Neural cell (in vitro differentiated cells): ENCODE measurements at regions not wholly inside any gene's neighbourhood (a gene's known extent, or its start where the extent isn't known, plus 50 kb on each side); places are given as distances from the start of the nearest gene placed in this dataset.

ENCODE experiments used
- H2AFZ ChIP-seq: fragments of 200-600, 300-800 bp; sonication (generic), shearing (Covaris generic); 2 replicates; pipeline ENCODE4 v1.6.0; 2014; ENCODE audit warnings: low read depth, mild to moderate bottlenecking, antibody characterized with exemption, low read length, moderate library complexity
- H3F3A ChIP-seq: fragments of 200-600 bp; shearing (Covaris generic); 2 replicates; pipeline ENCODE4 v1.6.1; 2016; ENCODE audit warnings: mild to moderate bottlenecking, moderate library complexity, mixed read lengths, antibody characterized with exemption, low read length; ENCODE audit not compliant: insufficient read depth, poor library complexity, severe bottlenecking
- H3K27ac ChIP-seq: fragments of 200-600, 300-800 bp; sonication (generic), shearing (Covaris generic); 2 replicates; pipeline ENCODE4 v1.5.1; 2014; ENCODE audit warnings: mild to moderate bottlenecking, low read length, moderate library complexity
- H3K27me3 ChIP-seq: fragments of 300-800, 200-600 bp; sonication (generic), shearing (Covaris generic); 2 replicates; pipeline ENCODE4 v1.6.0; 2014; ENCODE audit warnings: mild to moderate bottlenecking, low read depth, low read length, moderate library complexity; ENCODE audit not compliant: insufficient read depth
- H3K36me3 ChIP-seq: fragments of 300-800, 200-600 bp; sonication (generic), shearing (Covaris generic); 2 replicates; pipeline ENCODE4 v1.5.1; 2014; ENCODE audit warnings: mild to moderate bottlenecking, antibody characterized with exemption, low read length, moderate library complexity; ENCODE audit not compliant: insufficient read depth
- H3K4me2 ChIP-seq: fragments of 300-800, 200-600 bp; sonication (generic), shearing (Covaris generic); 2 replicates; pipeline ENCODE4 v1.6.0; 2014; ENCODE audit warnings: mild to moderate bottlenecking, low read length
- H3K4me3 ChIP-seq: fragments of 300-800, 200-600 bp; sonication (generic), shearing (Covaris generic); 2 replicates; pipeline ENCODE4 v1.5.1; 2014; ENCODE audit warnings: mild to moderate bottlenecking, low read length, moderate library complexity
- H3K79me2 ChIP-seq: fragments of 200-600 bp; shearing (Covaris generic); replicated peaks from 2 replicates; pipeline ENCODE4 v1.6.0; 2014; ENCODE audit warnings: mild to moderate bottlenecking, low read length, moderate library complexity; ENCODE audit not compliant: insufficient read depth
- H3K9ac ChIP-seq: fragments of 300-800, 200-600 bp; sonication (generic), shearing (Covaris generic); 2 replicates; pipeline ENCODE4 v1.6.1; 2016; ENCODE audit warnings: mild to moderate bottlenecking, low read length, mixed read lengths
- H3K9me2 ChIP-seq: fragments of 200-600 bp; shearing (Covaris generic); 2 replicates; pipeline ENCODE4 v1.6.1; 2016; ENCODE audit warnings: mild to moderate bottlenecking, low read length, mixed read lengths; ENCODE audit not compliant: insufficient read depth
- H3K9me3 ChIP-seq: fragments of 200-600, 300-800 bp; sonication (generic), shearing (Covaris generic); 2 replicates; pipeline ENCODE4 v1.6.1; 2016; ENCODE audit warnings: mild to moderate bottlenecking, mixed run types, low read length, moderate library complexity, mixed read lengths
- H4K20me1 ChIP-seq: fragments of 200-600 bp; shearing (Covaris generic); 2 replicates; pipeline ENCODE4 v1.6.1; 2016; ENCODE audit warnings: mild to moderate bottlenecking, mixed run types; ENCODE audit not compliant: insufficient read depth
- CTCF ChIP-seq: fragments of 450-650 bp; IDR thresholded peaks from 2 replicates; pipeline ENCODE4 v1.5.1; 2014; ENCODE audit warnings: antibody characterized with exemption, mild to moderate bottlenecking, moderate library complexity; ENCODE audit not compliant: poor library complexity, severe bottlenecking
- EP300 ChIP-seq: fragments of 450-650 bp; conservative IDR thresholded peaks from 2 replicates; pipeline ENCODE4 v1.6.1; 2014; ENCODE audit warnings: antibody characterized with exemption, mild to moderate bottlenecking, moderate library complexity; ENCODE audit not compliant: poor library complexity, severe bottlenecking
- EZH2 ChIP-seq: fragments of 200-600, 300-800 bp; shearing (Covaris generic), sonication (generic); IDR thresholded peaks from 2 replicates; pipeline ENCODE4 v1.6.1; 2014; ENCODE audit warnings: antibody characterized with exemption, low read length, borderline replicate concordance, mild to moderate bottlenecking; ENCODE audit not compliant: insufficient read depth, poor library complexity, severe bottlenecking
- MXI1 ChIP-seq: fragments of 450-650 bp; conservative IDR thresholded peaks from 2 replicates; pipeline ENCODE4 v1.6.1; 2014; ENCODE audit warnings: antibody characterized with exemption, mild to moderate bottlenecking; ENCODE audit not compliant: poor library complexity, severe bottlenecking
- POLR2AphosphoS5 ChIP-seq: IDR thresholded peaks from 2 replicates; pipeline ENCODE4 v1.6.1; 2012
- RAD21 ChIP-seq: fragments of 450-650 bp; conservative IDR thresholded peaks from 2 replicates; pipeline ENCODE4 v1.6.1; 2014; ENCODE audit warnings: antibody characterized with exemption, mild to moderate bottlenecking, moderate library complexity
- REST ChIP-seq: IDR thresholded peaks from 2 replicates; pipeline ENCODE4 v1.6.1; 2012; ENCODE audit warnings: borderline replicate concordance
- SMC3 ChIP-seq: fragments of 450-650 bp; conservative IDR thresholded peaks from 2 replicates; pipeline ENCODE4 v1.6.1; 2014; ENCODE audit warnings: antibody characterized with exemption, mild to moderate bottlenecking, moderate library complexity; ENCODE audit not compliant: poor library complexity
- TAF1 ChIP-seq: IDR thresholded peaks from 2 replicates; pipeline ENCODE4 v1.6.1; 2012; ENCODE audit warnings: low read depth

GRCh38 chr6:148179786-148180185 lies 162.9 kb upstream of the SASH1 start:
- Histone ChIP-seq H3K4me3 (no peak overlapping the region), H3K27me3 (no peaks in the 10 kb centered on the region), H3K9ac (no peak overlapping the region), H3K27ac (no peak overlapping the region), H3K9me2 (no peaks in the 10 kb centered on the region), H3K79me2 (no peaks in the 10 kb centered on the region), H2AFZ (no peak overlapping the region), H4K20me1 (no peaks in the 10 kb centered on the region), H3K4me2 (no peak overlapping the region), H3K36me3 (no peaks in the 10 kb centered on the region), H3K9me3 (no peaks in the 10 kb centered on the region), H3F3A (no peaks in the 10 kb centered on the region)
- TF ChIP-seq CTCF, result peak; percentile 30
- no peak for TF ChIP-seq REST

GRCh38 chr6:148182378-148182777 lies 160.3 kb upstream of the SASH1 start:
- Histone ChIP-seq H3K27ac (no peak overlapping the region), H3K79me2 (no peaks in the 10 kb centered on the region), H3K4me3 (no peak overlapping the region), H3F3A (no peaks in the 10 kb centered on the region), H3K27me3 (no peaks in the 10 kb centered on the region), H3K4me2 (no peak overlapping the region), H3K36me3 (no peaks in the 10 kb centered on the region), H4K20me1 (no peaks in the 10 kb centered on the region), H3K9me2 (no peaks in the 10 kb centered on the region), H3K9me3 (no peaks in the 10 kb centered on the region), H2AFZ (no peak overlapping the region), H3K9ac (no peak overlapping the region)
- TF ChIP-seq CTCF (no peak), TAF1 (no peak), REST (no peak), POLR2AphosphoS5 (no peak), RAD21 (no peak), EP300 (no peak), EZH2 (no peak), MXI1 (no peak), SMC3 (no peak)
